ENCODE measurements at regions not wholly inside any gene's neighbourhood (a gene's known extent, or its start where the extent isn't known, plus 50 kb on each side); places are given as distances from the start of the nearest gene placed in this dataset.

DNA sequence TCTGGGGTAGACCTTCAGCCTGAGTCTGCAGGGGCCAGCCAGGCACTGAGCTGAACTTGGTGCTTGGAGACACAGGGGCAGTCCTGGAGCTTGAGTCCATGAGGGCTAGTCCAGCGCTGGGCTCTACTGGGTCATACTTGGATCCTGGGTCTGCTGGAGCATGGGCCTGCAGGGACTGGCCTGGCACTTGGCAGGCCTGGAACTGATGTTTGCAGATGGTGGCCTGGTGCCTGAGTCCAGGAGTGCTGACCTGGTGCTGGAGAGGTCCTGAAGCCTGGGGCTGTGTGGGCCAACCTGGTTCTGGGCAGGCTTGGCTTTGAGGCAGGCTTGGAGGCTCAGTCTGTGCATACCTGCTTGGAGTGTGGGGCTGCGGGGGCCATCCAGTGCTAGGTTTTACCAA lies 143.4 kb upstream of the DSCAM start:
- no peak for DNase-seq

DNA sequence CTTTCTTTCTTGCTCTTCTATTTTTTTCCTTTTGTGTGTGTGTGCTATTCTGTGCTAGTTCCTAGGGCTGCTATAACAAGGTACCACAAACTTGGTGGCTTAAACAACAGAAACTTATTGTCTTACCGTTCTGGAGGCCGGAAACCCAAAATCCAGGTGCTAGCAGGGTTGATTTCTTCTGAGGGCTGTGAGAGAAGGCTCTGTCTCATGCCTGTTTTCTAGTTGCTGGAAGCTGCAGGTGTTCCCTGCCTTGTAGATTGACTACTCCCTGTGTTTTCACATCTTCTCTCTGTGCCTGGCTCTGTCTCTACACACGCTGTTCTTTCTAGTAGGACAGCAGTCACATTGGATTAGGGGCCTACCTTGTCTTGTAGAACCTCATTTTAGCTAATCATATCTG lies 150.9 kb upstream of the DSCAM start:
- DNase-seq: no peak

DNA sequence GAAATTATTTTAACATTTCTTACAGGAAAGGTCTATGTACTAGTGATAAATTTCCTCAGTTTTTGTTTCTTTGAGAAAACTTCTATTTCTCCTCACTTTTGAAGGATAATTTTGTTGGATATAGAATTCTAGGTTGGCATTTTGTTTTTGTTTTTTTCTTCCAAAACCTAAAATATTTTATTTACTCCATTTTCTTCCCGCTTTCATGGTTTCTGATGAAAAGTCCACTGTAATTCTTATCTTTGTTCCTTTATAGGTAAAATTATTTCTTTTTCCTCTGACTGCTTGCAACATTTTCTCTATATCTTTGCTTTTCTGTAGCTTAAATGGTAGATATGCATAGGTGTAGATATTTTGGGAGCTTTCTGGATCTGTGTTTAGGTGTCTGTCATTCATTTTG lies 153.9 kb upstream of the DSCAM start:
- DNase-seq: no peak

DNA sequence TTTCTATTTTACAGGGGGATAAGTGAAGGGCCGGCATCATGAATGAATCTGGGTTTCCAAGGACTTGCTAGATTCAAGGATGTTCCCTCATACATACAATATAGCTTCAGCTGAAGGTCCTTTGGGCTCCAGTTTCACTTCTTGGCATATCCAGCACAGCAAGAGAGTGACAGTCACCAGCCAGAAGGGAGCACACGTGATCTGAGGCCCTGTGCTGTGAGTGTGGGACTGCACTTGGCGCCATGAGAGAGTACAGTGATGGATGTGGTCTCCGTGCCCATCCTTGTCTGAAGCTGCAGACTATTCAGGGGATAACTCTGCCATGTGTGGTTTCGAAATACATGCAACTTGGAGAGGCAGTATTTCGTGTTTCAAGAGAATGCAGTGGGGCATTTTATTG lies 159.7 kb upstream of the DSCAM start:
- DNase-seq: no peak

GRCh38 chr21:41008351-41008750 lies 159.6 kb upstream of the BACE2 start:
- no peak for DNase-seq

DNA sequence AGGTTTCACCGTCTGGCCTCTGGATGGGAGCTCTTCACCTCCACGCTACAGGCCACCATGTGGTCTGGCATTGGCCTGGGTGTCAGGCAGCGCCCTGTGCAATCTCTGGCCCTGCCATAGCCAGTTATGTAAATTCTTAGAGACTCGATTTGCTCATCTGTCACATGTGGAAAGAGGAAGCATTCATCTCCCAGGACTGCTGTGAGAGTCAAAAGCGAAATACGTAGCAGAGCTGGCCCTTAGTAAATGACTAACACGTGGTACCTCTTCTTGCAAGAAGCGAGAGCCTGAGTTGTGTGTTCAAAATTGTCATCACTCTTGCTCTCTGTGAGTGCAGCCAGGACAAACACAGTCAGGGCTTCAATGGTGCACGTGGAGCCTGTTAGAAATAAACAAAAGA lies 159.0 kb upstream of the BACE2 start:
- no peak for DNase-seq

GRCh38 chr21:41009398-41010100 lies 158.4 kb upstream of the BACE2 start:
- DNase-seq: no peak

DNA sequence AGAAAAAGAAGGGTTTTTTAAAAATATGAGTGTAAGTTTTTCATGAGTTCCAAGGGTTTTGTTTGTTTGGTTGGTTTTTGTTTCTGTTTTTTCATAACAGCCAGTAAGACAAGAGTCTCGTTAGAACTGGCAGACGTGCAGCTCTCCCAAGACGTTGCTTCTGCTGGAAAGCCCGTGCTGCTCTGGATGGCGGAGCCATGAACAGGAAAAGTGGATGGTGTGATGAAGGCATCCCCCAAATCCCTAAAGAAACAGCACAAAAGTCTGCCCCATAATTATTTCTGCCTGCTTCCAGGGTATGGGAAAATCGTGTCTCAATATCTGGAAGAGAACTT lies 157.9 kb upstream of the BACE2 start:
- DNase-seq: no peak

GRCh38 chr21:41011098-41011731 lies 156.7 kb upstream of the BACE2 start:
- no peak for DNase-seq

DNA sequence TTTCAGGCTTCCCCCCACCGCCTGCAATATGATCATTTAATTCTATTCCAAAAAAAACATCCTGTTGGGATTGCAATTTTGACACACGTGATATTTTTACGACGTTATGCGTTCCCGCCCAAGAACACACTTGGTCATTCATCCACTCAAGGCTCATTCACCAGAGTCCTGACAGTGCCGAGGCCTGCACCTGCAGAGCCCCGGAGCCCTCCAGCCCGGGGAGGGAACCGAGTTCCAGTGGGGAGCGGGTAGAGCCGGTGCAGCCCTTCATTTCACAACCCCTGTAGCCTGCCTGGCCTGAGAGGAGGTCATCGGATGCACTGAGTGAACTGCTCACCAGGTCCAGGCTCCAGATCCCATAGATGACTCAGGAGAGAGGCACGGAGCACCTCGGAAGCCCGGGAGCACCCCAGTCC lies 156.0 kb upstream of the BACE2 start:
- DNase-seq: no peak

- no peak for DNase-seq
These were observed 155.5 kb upstream of the BACE2 start for GRCh38 chr21:41012425-41012824.

DNA sequence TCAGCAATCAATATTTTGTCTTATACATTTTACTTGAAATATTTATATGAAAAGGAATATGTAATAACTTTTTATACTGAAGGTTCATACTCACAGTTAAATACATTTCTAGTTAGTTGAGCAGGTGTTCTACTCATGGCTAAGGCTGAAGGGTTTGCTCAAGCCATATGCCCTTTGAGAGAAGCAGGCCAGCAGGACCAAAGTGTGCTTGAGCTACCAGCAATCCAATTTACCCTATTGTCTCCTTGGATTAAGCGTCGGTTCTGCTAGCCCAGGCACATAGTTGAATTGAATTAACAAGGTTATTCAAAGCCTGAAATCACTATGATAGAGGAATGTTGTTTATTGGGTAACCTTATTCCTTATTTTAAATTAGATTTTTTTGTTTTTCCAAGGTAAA lies 151.5 kb upstream of the BACE2 start:
- no peak for DNase-seq

DNA sequence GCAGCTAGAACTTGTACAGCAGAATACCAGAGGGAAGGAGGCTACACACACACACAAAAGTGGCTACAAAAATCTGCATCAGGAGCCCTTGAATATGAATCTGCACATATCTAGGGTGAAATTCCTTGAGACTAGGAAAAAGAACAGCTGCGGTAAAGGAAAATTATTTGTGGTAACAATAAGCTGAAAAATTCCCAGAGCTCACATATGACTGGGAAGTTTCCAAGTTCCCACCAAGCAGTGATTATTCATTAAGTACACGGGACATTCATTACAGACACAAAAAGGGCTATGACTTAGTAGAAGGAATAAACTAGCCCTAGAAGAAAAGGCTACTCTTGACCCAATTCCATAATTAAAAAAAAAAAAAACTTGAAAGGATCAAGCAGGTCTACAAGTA lies 149.5 kb upstream of the BACE2 start:
- DNase-seq: no peak

- DNase-seq: no peak
These were observed 144.0 kb upstream of the BACE2 start for GRCh38 chr21:41023936-41024335.

GRCh38 chr21:41024341-41024740 lies 143.6 kb upstream of the BACE2 start:
- no peak for DNase-seq

DNA sequence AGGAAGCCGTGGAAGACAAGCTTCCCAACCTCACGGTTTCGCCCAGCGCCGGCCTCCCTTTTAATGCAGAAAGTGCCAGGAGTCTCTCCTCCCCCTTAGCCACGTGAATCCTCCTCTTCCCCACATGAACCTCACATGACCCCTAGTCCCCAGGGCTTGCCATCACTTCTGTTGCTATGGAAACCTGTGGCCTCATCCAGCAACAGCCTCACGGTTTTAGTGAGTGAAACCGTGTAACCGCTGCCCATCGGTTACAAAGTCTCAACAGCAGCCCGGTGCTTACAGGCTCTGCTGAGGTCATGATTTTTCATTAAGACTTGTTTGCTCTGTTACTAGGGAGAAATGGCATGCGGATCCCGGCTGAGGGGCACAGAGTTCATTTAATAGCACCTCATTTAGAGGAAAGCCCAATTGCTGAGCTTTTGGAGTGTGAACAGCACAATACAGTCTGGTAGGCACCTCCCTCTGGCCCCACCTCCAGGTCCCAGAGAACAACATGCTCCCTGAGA lies 143.2 kb upstream of the BACE2 start:
- DNase-seq: no peak

DNA sequence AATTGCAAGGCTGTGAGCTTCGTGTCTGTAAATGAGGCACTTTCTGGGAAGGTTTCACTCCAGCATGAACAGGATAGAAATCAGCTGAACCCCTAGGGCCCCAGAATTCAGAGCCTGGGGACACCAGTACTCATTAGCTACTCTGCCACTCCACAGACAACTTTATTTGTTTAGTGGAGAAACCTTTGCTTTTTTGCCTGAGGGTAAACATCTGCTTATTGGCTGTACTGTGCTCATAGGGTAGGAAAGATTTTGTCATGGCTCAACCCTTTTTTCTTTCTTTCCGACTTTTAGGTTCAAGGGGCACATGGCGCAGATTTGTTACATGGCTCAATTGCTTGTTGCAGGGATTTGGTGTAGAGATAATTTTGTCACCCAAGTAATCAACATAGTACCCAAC lies 138.4 kb upstream of the BACE2 start:
- no peak for DNase-seq

- no peak for DNase-seq
These were observed 136.2 kb upstream of the BACE2 start for GRCh38 chr21:41031701-41032220.

GRCh38 chr21:41032541-41032940 lies 135.4 kb upstream of the BACE2 start:
- no peak for DNase-seq

- DNase-seq: no peak
These were observed 130.7 kb upstream of the BACE2 start for GRCh38 chr21:41037212-41037611.

DNA sequence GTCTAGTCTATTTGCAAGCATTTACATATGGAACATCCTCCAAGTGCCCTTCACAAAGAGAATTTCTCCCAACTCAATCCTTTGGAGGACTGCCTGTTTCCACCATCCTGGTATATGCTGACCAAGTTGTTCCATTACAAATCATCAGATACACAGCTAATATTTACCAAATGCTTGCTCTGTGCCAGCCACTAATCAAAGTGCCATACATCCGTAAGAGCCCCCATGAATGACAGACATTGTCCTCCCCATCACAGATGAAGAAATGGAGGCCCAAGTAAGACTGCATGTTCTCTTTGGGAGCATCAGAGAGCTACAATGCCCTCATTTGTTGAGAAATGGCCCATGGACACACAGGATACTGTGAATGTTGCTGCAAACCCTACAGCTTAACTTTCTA lies 130.0 kb upstream of the BACE2 start:
- DNase-seq: no peak

DNA sequence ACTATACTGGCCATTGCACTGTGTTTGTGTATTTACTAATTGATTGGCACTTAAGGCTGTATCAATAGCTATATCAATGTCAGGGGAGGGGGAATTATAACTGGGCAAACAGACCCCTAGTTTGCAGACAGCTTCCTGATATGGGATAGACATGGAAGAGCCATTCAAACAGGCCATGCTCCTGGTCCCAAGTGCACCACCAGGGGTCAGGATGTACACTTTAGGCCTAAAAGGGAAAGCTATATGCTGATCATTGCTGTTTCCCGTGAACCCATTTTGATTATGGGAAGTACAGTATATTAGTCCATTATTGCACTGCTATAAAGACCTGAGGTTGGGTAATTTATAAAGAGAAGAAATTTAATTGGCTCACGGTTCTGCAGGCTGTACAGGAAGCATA lies 124.9 kb upstream of the BACE2 start:
- DNase-seq: no peak

- no peak for DNase-seq
These were observed 122.3 kb upstream of the BACE2 start for GRCh38 chr21:41045534-41046268.

DNA sequence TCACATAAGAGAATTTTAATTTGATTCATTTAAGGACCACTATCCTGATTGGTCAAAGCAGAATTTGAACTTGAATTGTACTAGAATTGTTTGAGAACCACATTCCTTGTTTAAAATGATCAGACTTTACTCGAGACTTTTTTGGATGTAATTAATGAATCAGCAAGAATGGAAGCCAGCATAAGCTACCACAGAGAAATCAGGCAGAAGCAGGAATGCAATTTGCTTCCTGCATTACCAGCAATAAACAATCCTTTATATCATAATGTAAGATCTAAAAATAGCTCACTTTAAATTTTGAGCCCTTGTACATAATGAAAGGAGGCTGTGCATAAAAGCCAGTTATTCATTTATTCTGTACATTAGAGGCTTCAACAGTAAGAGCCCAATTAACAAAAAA lies 119.8 kb upstream of the BACE2 start:
- no peak for DNase-seq

All from activated CD8-positive, alpha-beta memory T cell treated with anti-CD3 and anti-CD28 coated beads, Interleukin-2, amount 50 U/mL, for 48 hours (primary cell).